ENCODE measurements at regions not wholly inside any gene's neighbourhood (a gene's known extent, or its start where the extent isn't known, plus 50 kb on each side); places are given as distances from the start of the nearest gene placed in this dataset.

DNA sequence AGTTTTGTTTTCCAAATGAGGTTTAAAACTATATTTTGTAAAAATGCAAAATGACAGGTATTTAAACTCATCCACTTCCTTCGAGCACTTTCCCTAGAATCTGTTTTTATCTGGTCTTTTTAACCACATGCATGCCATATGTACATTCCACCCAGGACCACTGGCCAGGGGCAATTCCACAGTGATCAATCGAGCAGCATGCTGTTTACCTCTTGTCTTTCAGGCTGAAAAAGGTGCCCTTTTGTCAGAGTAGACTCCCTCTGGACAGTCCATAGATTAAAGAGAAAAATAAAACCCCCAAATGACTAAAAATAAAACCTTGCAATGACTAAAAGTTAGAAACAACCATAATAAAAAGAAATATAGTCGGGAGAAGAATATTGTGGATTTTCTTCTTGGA lies 313.3 kb downstream of the LMO4 start:
- no peak for ATAC-seq (ENCODE audit: low FRiP score in 2 of 2)
- Histone ChIP-seq H3K27me3 (no peaks in the 10 kb centered on the region), H3K36me3 (no peaks in the 10 kb centered on the region), H3K4me3 (no peak overlapping the region), H3K27ac (no peak overlapping the region), H3K4me1 (no peaks in the 10 kb centered on the region), H3K9me3 (no peaks in the 10 kb centered on the region)
- 53 to 78% methylated on average over 3 of the region's 3 CpGs for WGBS, 2 donors
- TF ChIP-seq CTCF (IDR thresholded peaks at IDR 0.05) (no peak), POLR2AphosphoS5 (IDR thresholded peaks at IDR 0.05) (no peak), POLR2A (IDR thresholded peaks at IDR 0.05) (no peak), EP300 (IDR thresholded peaks at IDR 0.05) (no peak)
- no peak for DNase-seq

DNA sequence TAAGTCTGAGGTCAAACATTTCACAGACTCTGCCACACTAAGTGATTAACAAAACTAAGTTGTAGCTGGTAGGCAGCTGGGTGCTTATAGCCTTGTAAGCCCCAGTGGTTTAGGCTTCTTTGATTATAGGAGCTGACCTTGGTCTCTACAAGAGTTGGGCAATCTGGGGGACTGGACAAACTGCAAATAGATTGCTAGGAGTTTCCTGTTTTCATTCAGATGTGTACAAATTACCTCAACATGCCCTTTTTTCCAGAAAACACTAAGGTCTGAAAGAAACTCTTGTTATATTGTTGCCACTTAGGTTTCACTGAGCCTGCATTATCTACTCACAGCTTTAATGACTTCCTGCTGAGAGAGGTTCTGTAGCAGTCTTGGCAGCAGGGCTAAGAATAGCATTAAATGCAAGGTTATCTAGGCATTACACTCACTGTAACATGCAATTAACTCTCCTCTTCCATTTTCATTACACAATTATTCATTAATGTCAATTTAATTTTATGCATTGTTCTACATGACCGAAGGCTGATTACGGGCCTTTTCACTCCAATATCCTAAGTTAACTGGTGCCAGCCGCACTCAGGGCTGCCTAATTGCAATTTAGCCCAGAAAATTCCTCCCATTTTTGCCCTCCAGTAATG lies 314.0 kb downstream of the LMO4 start:
- Histone ChIP-seq H3K9me3 (no peaks in the 10 kb centered on the region), H3K4me1 (no peaks in the 10 kb centered on the region), H3K4me3 (no peak overlapping the region), H3K27me3 (no peaks in the 10 kb centered on the region), H3K36me3 (no peaks in the 10 kb centered on the region), H3K27ac (no peak overlapping the region)
- TF ChIP-seq EP300 (IDR thresholded peaks at IDR 0.05) (no peak), CTCF (IDR thresholded peaks at IDR 0.05) (no peak), POLR2AphosphoS5 (IDR thresholded peaks at IDR 0.05) (no peak), POLR2A (IDR thresholded peaks at IDR 0.05) (no peak)
- WGBS, 2 donors: 65 to 69% methylated on average over 3 of the region's 3 CpGs
- DNase-seq (no peak), ATAC-seq (ENCODE audit: low FRiP score in 2 of 2) (no peak)

GRCh38 chr1:87644033-87644578 lies 315.4 kb downstream of the LMO4 start:
- no peak overlapping the region for H3K4me3 ChIP-seq
- no peak for DNase-seq
- no peaks in the 10 kb centered on the region for H3K9me3 ChIP-seq
- TF ChIP-seq POLR2AphosphoS5 (IDR thresholded peaks at IDR 0.05): no peak
- no peak for TF ChIP-seq EP300 (IDR thresholded peaks at IDR 0.05)
- no peak for TF ChIP-seq CTCF (IDR thresholded peaks at IDR 0.05)
- TF ChIP-seq POLR2A (IDR thresholded peaks at IDR 0.05): no peak
- H3K4me1 ChIP-seq: no peaks in the 10 kb centered on the region
- ATAC-seq (ENCODE audit: low FRiP score in 2 of 2): no peak
- no peaks in the 10 kb centered on the region for H3K27me3 ChIP-seq
- H3K36me3 ChIP-seq: no peaks in the 10 kb centered on the region
- no peak overlapping the region for H3K27ac ChIP-seq

GRCh38 chr1:87644579-87645190 lies 316.0 kb downstream of the LMO4 start:
- Histone ChIP-seq H3K9me3 (no peaks in the 10 kb centered on the region), H3K27me3 (no peaks in the 10 kb centered on the region), H3K27ac (no peak overlapping the region), H3K4me1 (no peaks in the 10 kb centered on the region), H3K36me3 (no peaks in the 10 kb centered on the region), H3K4me3 (no peak overlapping the region)
- 76 to 82% methylated on average over 7 of the region's 7 CpGs for WGBS, 2 donors
- ATAC-seq (ENCODE audit: low FRiP score in 2 of 2): no peak
- TF ChIP-seq CTCF (IDR thresholded peaks at IDR 0.05) (no peak), EP300 (IDR thresholded peaks at IDR 0.05) (no peak), POLR2A (IDR thresholded peaks at IDR 0.05) (no peak), POLR2AphosphoS5 (IDR thresholded peaks at IDR 0.05) (no peak)
- DNase-seq: no peak
